ENCODE measurements at regions not wholly inside any gene's neighbourhood (a gene's known extent, or its start where the extent isn't known, plus 50 kb on each side); places are given as distances from the start of the nearest gene placed in this dataset.

DNA sequence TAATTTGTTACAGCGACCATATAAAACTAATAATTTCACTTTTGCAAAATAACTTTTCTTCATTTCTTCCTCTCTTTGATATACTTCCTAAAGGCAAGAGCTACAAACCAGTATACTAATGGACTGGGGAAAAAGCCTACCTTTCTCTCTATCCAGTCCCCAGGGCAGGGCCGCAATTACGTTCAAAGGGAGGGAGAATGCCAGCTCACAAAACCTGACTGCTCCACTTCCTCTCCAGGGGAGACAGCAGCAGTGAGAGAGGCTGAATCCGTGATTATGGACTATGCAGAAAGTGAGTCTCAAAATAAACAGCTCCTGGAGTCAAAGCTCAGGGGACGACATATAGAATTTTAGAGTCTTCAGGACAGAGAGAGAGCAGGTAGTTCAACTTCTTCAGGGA is 126.9 kb upstream of the HES1 start:
- TF ChIP-seq PRDM10 (tag by site-specific recombination; IDR thresholded peaks at IDR 0.05) = 0 out of 2 replicates have a peak, but pooled peaks have one; percentile 18
- no peak for TF ChIP-seq ZNF114 (tag by site-specific recombination; IDR thresholded peaks at IDR 0.05)
- TF ChIP-seq EGR2 (tag by site-specific recombination; IDR thresholded peaks at IDR 0.05; ENCODE audit: low read depth) = no peak
- TF ChIP-seq, protein P1, sequence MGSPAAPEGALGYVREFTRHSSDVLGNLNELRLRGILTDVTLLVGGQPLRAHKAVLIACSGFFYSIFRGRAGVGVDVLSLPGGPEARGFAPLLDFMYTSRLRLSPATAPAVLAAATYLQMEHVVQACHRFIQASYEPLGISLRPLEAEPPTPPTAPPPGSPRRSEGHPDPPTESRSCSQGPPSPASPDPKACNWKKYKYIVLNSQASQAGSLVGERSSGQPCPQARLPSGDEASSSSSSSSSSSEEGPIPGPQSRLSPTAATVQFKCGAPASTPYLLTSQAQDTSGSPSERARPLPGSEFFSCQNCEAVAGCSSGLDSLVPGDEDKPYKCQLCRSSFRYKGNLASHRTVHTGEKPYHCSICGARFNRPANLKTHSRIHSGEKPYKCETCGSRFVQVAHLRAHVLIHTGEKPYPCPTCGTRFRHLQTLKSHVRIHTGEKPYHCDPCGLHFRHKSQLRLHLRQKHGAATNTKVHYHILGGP (tag by site-specific recombination; IDR thresholded peaks at IDR 0.05) = no peak
- TF ChIP-seq ZNF214 (tag by site-specific recombination; IDR thresholded peaks at IDR 0.05; ENCODE audit: borderline replicate concordance) = no peak
- TF ChIP-seq ZNF366 (tag by site-specific recombination; conservative IDR thresholded peaks at IDR 0.05) = no peak
- TF ChIP-seq ZNF23 (tag by site-specific recombination; IDR thresholded peaks at IDR 0.05; ENCODE audit: borderline replicate concordance) = no peak
- TF ChIP-seq ZNF202 (tag by site-specific recombination; IDR thresholded peaks at IDR 0.05; ENCODE audit: borderline replicate concordance) = no peak
- H3K4me1 ChIP-seq (ENCODE audit: control insufficient read depth, insufficient read depth, low read length) = peaks cover 3% of the 10 kb centered on the region
- no peak overlapping the region for H3K4me3 ChIP-seq (ENCODE audit: low read depth, low read length)
- ChIA-PET CTCF (no interaction called here), POLR2A (interaction anchor here (1.2 kb wide), 1 partner anchor 128 kb away, joined by 3 read pairs; no protein-coding TSS in a partner anchor)
- no peaks in the 10 kb centered on the region for H3K36me3 ChIP-seq (ENCODE audit: control insufficient read depth in 2 of 2, insufficient read depth in 1 of 2, low read length in 2 of 2)
- no peaks in the 10 kb centered on the region for H3K9me3 ChIP-seq (ENCODE audit: control insufficient read depth, insufficient read depth, low read depth, low read length)
- no peak overlapping the region for H3K27ac ChIP-seq (ENCODE audit: extremely low read depth, low read depth, low read length)

- TF ChIP-seq ZSCAN23 (tag by site-specific recombination; IDR thresholded peaks at IDR 0.05) = no peak
- TF ChIP-seq SCRT1 (tag by site-specific recombination; IDR thresholded peaks at IDR 0.05; ENCODE audit: borderline replicate concordance) = peak; percentile 55; the same call in 1 of the 2 replicates
- TF ChIP-seq SCRT2 (tag by site-specific recombination; IDR thresholded peaks at IDR 0.05) = peak; percentile 73
- TF ChIP-seq REST (tag by site-specific recombination; IDR thresholded peaks at IDR 0.05) = no peak
- TF ChIP-seq ZNF292 (tag by site-specific recombination; IDR thresholded peaks at IDR 0.05; ENCODE audit: borderline replicate concordance, low read depth) = no peak
- TF ChIP-seq ZNF664 (tag by site-specific recombination; IDR thresholded peaks at IDR 0.05) = no peak
- TF ChIP-seq, protein P2, sequence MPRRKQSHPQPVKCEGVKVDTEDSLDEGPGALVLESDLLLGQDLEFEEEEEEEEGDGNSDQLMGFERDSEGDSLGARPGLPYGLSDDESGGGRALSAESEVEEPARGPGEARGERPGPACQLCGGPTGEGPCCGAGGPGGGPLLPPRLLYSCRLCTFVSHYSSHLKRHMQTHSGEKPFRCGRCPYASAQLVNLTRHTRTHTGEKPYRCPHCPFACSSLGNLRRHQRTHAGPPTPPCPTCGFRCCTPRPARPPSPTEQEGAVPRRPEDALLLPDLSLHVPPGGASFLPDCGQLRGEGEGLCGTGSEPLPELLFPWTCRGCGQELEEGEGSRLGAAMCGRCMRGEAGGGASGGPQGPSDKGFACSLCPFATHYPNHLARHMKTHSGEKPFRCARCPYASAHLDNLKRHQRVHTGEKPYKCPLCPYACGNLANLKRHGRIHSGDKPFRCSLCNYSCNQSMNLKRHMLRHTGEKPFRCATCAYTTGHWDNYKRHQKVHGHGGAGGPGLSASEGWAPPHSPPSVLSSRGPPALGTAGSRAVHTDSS (tag by site-specific recombination; IDR thresholded peaks at IDR 0.05) = no peak
- no peaks in the 10 kb centered on the region for H3K36me3 ChIP-seq (ENCODE audit: control insufficient read depth in 2 of 2, insufficient read depth in 1 of 2, low read length in 2 of 2)
- CTCF ChIA-PET = interaction anchor here (0.7 to 0.9 kb wide), 2 partner anchors 15 to 212 kb away, joined by 3 read pairs; no protein-coding TSS in a partner anchor
- H3K4me3 ChIP-seq (ENCODE audit: low read depth, low read length) = no peak overlapping the region
- POLR2A ChIA-PET = interaction anchor here (0.8 to 1.5 kb wide), 2 partner anchors 121 to 125 kb away, joined by 3 read pairs; no protein-coding TSS in a partner anchor
- H3K4me1 ChIP-seq (ENCODE audit: control insufficient read depth, insufficient read depth, low read length) = no peaks in the 10 kb centered on the region
- no peaks in the 10 kb centered on the region for H3K9me3 ChIP-seq (ENCODE audit: control insufficient read depth, insufficient read depth, low read depth, low read length)
- no peak overlapping the region for H3K27ac ChIP-seq (ENCODE audit: extremely low read depth, low read depth, low read length)
Measured at GRCh38 chr3:194009892-194010533, 125.9 kb upstream of the HES1 start.

Measured in HEK293 (cell line).